ENCODE measurements at regions not wholly inside any gene's neighbourhood (a gene's known extent, or its start where the extent isn't known, plus 50 kb on each side); places are given as distances from the start of the nearest gene placed in this dataset.

GRCh38 chr2:200130762-200131166 is 175.4 kb downstream of the MAIP1 start:
- TF ChIP-seq CTCF (conservative IDR thresholded peaks at IDR 0.05; ENCODE audit: low read length): no peak
- no peak for TF ChIP-seq EZH2phosphoT487 (IDR thresholded peaks at IDR 0.05; ENCODE audit: borderline replicate concordance, low read depth, low read length)

All from OCI-LY7 (cell line).